NB4 (cell line): ENCODE measurements at regions not wholly inside any gene's neighbourhood (a gene's known extent, or its start where the extent isn't known, plus 50 kb on each side); places are given as distances from the start of the nearest gene placed in this dataset.
"Not testable (repeated sequence)": the region's sequence is repeated elsewhere in the genome, so short reads cannot be mapped to it uniquely, and the experiment has no call there.

Source experiments
- DNase-seq: peaks from one replicate; pipeline ENCODE4 v3.0.0; 2010; ENCODE audit warnings: low read depth
- H3K4me3 ChIP-seq: one replicate; pipeline ENCODE4 v1.5.1; 2011; ENCODE audit warnings: mild to moderate bottlenecking, low read depth, low read length, moderate library complexity
- CTCF ChIP-seq: IDR thresholded peaks from one replicate; pipeline ENCODE4 v1.5.1; 2012; ENCODE audit warnings: low read depth, low read length
- MYC ChIP-seq: IDR thresholded peaks from 2 replicates; pipeline ENCODE4 v1.6.1; 2011; ENCODE audit warnings: low read depth, low read length
- POLR2A ChIP-seq: IDR thresholded peaks from 2 replicates; pipeline ENCODE4 v1.6.1; 2011; ENCODE audit warnings: mild to moderate bottlenecking; ENCODE audit not compliant: insufficient read length; ENCODE audit errors: extremely low read depth
- TF ChIP-seq, protein P1 (sequence below): IDR thresholded peaks from 2 replicates; pipeline ENCODE4 v1.6.1; 2011; ENCODE audit warnings: low read depth, low read length

- not testable (repeated sequence) for DNase-seq, H3K4me3 ChIP-seq
Observed at GRCh38 chr21:31819692-31820091, 53.1 kb upstream of the HUNK start.

DNA sequence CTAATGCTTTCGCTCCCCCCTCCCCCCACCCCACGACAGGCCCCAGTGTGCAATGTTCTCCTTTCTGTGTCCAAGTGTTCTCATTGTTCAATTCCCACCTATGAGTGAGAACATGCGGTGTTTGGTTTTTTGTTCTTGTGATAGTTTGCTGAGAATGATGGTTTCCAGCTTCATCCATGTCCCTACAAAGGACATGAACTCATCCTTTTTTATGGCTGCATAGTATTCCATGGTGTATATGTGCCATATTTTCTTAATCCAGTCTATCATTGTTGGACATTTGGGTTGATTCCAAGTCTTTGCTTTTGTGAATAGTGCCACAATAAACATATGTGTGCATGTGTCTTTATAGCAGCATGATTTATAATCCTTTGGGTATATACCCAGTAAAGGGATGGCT lies 58.5 kb upstream of the HUNK start:
- H3K4me3 ChIP-seq, DNase-seq: not testable (repeated sequence)

GRCh38 chr21:31813862-31814261 lies 59.0 kb upstream of the HUNK start:
- TF ChIP-seq MYC (no peak), CTCF (no peak)
- TF ChIP-seq, protein P1, sequence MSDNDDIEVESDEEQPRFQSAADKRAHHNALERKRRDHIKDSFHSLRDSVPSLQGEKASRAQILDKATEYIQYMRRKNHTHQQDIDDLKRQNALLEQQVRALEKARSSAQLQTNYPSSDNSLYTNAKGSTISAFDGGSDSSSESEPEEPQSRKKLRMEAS, result no peak
- no peak overlapping the region for H3K4me3 ChIP-seq
- DNase-seq, result no peak

DNA sequence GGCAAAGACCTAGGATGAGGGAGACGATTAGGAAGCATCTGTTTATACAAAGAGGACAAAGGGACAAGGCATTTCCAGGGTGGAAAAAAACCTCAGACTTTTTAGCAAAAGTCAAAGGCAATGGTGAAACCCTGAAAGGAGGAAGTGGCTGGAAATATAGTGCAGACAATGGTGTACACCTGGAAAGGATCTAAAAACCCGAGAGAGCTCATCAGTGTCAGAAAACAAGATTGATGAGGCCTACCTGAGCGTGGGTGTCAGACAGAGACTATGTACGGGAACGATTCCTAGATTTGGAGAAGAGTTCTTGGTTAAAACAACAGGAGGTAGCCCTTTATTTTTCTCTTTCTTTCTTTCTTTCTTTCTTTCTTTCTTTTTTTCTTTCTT lies 68.8 kb upstream of the HUNK start:
- DNase-seq, result no peak
- TF ChIP-seq CTCF, result no peak
- no peak for TF ChIP-seq POLR2A
- no peak for TF ChIP-seq MYC
- TF ChIP-seq, protein P1, result no peak
- no peak overlapping the region for H3K4me3 ChIP-seq

- no peak overlapping the region for H3K4me3 ChIP-seq
- DNase-seq, result no peak
- TF ChIP-seq MYC (no peak), POLR2A (no peak), CTCF (no peak)
- TF ChIP-seq, protein P1, result no peak
Observed at GRCh38 chr21:31803039-31804007, 69.5 kb upstream of the HUNK start.

GRCh38 chr21:31802331-31802730 lies 70.4 kb upstream of the SCAF4 start:
- H3K4me3 ChIP-seq, result no peak overlapping the region
- DNase-seq, result no peak
- TF ChIP-seq, protein P1, result no peak
- TF ChIP-seq CTCF, result no peak
- TF ChIP-seq MYC, result no peak
- no peak for TF ChIP-seq POLR2A

- no peak overlapping the region for H3K4me3 ChIP-seq
- TF ChIP-seq POLR2A (no peak), MYC (no peak), CTCF (no peak)
- TF ChIP-seq, protein P1, result no peak
- DNase-seq, result no peak
Observed at GRCh38 chr21:31801551-31802219, 69.8 kb upstream of the SCAF4 start.
